Sigmoid colon (tissue), 3 donors: ENCODE measurements at regions not wholly inside any gene's neighbourhood (a gene's known extent, or its start where the extent isn't known, plus 50 kb on each side); places are given as distances from the start of the nearest gene placed in this dataset.
"Not testable (repeated sequence)": the region's sequence is repeated elsewhere in the genome, so short reads cannot be mapped to it uniquely, and the experiment has no call there.

Experiments used
- POLR2A ChIP-seq, 2 donors: fragments of 450-650 bp; IDR thresholded peaks; one replicate each; pipeline ENCODE4 v1.6.1; 2016; ENCODE audit warnings: antibody characterized with exemption in 2 of 2, mild to moderate bottlenecking in 2 of 2, moderate library complexity in 2 of 2
- TF ChIP-seq, protein P1 (sequence below), 4 experiments: fragments of 450-650 bp in 3 of 4; fragments of 200-600 bp in 1 of 4; IDR thresholded peaks; one replicate each; pipeline ENCODE4 v1.5.1; 2016 to 2019; ENCODE audit warnings: antibody characterized with exemption in 4 of 4, mild to moderate bottlenecking in 3 of 4, moderate library complexity in 2 of 4

DNA sequence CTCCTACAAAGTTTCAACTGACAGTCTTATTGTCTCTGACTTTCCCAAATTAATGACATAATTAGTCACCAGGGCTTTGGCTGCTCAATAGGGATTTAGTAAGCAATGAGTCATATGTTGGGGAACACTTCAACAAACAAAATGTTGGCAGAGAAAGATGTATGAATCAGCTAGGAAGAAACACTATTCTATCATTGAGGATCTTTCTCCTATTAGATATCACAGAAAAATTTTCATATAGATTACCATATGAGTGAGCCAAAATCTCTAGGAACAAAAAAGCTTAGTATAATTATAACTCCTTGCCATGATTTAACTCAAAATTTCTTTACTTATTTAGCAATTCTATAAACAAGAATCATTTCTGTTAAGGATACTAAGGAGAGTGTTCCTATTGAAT, 286.3 kb upstream of the PRSS16 start:
- TF ChIP-seq, protein P1, sequence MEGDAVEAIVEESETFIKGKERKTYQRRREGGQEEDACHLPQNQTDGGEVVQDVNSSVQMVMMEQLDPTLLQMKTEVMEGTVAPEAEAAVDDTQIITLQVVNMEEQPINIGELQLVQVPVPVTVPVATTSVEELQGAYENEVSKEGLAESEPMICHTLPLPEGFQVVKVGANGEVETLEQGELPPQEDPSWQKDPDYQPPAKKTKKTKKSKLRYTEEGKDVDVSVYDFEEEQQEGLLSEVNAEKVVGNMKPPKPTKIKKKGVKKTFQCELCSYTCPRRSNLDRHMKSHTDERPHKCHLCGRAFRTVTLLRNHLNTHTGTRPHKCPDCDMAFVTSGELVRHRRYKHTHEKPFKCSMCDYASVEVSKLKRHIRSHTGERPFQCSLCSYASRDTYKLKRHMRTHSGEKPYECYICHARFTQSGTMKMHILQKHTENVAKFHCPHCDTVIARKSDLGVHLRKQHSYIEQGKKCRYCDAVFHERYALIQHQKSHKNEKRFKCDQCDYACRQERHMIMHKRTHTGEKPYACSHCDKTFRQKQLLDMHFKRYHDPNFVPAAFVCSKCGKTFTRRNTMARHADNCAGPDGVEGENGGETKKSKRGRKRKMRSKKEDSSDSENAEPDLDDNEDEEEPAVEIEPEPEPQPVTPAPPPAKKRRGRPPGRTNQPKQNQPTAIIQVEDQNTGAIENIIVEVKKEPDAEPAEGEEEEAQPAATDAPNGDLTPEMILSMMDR (IDR thresholded peaks at IDR 0.05): not testable (repeated sequence)
- not testable (repeated sequence) for TF ChIP-seq POLR2A (IDR thresholded peaks at IDR 0.05)
